GM18868 (cell line): ENCODE measurements at regions not wholly inside any gene's neighbourhood (a gene's known extent, or its start where the extent isn't known, plus 50 kb on each side); places are given as distances from the start of the nearest gene placed in this dataset.

Experiments
- ATAC-seq: cut with Tn5 transposase; IDR thresholded peaks from one replicate; pipeline ENCODE4 v1.9.1; 2021; ENCODE audit warnings: mild to moderate bottlenecking, moderate library complexity; ENCODE audit not compliant: unreplicated experiment

DNA sequence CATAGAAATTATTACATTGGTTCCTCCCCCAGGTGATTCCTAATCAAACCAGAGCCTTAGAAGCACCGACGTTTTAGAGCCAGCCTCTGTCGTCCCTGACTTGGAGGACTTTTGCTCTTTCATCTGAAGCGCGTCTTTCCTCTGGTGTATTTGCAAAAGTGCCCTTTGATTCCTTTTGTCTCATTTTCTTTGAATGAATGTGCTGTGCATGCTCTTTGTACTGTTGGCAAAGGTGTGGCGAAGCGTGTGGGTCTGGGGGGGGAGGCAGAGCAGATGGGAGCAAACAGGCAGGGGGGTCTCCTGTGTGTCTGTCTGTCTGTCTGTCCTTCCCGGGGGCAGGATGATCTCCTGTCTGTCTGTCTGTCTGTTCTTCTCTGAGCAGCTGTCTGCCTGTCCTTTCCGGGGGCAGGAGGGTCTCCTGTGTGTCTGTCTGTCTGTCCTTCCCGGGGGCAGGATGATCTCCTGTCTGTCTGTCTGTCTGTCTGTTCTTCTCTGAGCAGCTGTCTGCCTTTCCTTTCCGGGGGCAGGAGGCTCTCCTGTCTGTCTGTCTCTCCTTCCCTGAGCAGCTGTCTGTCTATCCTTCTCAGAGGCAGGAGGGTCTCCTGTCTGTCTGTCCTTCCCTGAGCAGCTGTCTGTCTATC lies 205.5 kb upstream of the MYT1L start:
- no peak for ATAC-seq

- ATAC-seq = no peak
These were observed 199.3 kb upstream of the MYT1L start for GRCh38 chr2:2530334-2530733.

GRCh38 chr2:2528846-2529245 lies 197.8 kb upstream of the MYT1L start:
- no peak for ATAC-seq

DNA sequence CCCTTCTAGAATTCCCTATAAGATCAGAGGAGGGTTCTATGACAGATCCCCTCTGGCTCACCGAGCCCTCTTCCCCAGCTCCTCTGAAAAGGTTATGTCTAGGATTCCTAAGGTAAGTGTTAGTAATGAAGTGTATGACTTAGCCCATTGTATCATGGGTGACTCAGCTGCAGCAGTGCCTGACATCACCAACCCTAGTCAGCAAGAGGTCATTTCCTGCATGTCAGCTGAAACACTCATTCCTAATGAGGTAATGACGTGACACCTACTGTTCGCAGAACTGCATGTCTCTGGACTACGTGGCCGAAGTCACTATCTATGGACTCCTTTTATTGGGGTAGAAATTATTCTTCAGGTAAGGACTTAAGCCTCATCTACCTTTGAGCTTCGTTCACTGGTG lies 196.1 kb upstream of the MYT1L start:
- no peak for ATAC-seq

- ATAC-seq = no peak
These were observed 193.4 kb upstream of the MYT1L start for GRCh38 chr2:2524348-2524941.

- ATAC-seq = no peak
These were observed 192.6 kb upstream of the MYT1L start for GRCh38 chr2:2523461-2524347.

GRCh38 chr2:2520401-2520811 lies 189.3 kb upstream of the MYT1L start:
- ATAC-seq = no peak

- ATAC-seq = no peak
These were observed 188.3 kb upstream of the MYT1L start for GRCh38 chr2:2519381-2519780.

GRCh38 chr2:2517399-2517798 lies 186.3 kb upstream of the MYT1L start:
- no peak for ATAC-seq

GRCh38 chr2:2516386-2516785 lies 185.3 kb upstream of the MYT1L start:
- no peak for ATAC-seq

DNA sequence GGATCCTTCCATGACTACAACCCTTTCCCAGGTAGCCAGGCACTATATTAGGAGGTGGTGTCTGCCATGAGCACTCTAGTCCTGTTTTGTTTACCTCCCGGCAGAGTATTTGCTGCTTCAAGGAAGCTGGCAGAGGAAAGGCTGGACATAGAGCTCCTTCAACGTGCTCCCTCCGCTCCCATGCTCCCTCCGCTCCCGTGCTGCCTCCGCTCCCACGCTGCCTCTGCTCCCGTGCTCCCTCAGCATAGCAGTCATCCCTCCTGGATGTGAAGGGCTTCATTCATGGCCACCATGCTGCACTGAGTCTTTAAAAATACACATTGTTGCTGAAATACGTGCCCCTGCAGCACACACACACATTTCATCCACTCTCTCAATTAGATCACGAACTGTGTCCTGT lies 181.9 kb upstream of the MYT1L start:
- ATAC-seq = no peak

DNA sequence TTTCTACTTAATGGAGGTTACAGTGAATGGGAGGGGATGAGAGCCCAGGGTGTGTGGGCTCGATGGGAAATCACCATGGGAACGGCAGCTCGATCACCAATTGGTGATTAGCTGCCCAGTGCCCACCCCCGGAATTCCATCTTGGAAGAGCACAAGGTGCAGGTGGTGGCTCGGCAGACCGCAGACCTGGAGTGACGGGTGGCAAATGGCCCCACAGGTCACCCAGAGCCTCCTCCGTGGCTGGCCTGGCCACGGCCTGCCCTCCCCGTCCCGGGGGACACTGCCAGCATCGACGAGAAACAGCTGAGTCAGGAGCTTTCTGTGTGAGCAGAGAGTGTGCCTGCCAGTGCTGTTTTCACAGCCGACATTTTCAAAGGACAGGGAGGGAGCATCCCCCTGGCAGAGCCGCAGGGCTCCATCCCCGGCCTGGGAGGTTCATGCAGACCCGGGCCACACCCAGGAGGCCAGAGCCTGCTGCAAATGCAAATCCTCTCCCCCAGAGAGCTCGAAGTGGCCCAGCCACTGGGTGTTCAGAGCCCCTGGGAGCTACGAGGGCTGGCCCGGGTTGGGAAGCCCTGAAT lies 176.4 kb upstream of the MYT1L start:
- ATAC-seq = no peak

GRCh38 chr2:2506536-2506935 lies 175.5 kb upstream of the MYT1L start:
- ATAC-seq = no peak

DNA sequence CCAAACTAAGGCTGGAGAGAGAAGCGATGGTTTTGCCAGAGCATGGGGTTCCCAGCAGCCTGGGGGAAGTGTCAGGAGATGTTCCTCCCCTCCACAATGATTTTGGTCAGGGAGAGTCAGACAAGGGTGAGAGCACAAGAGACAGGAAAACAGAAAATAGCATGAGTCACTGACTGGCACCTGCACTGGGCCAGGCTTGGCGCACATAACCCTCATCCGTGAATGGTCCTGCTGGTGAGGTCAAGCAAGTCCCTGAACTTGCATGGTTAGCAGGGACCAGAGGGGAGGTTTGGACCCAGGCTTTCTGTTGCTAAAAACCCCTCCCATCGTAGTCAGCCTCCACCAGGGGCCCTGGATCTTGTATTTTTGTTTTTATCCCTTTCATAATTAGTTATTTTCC lies 174.5 kb upstream of the MYT1L start:
- ATAC-seq = no peak

DNA sequence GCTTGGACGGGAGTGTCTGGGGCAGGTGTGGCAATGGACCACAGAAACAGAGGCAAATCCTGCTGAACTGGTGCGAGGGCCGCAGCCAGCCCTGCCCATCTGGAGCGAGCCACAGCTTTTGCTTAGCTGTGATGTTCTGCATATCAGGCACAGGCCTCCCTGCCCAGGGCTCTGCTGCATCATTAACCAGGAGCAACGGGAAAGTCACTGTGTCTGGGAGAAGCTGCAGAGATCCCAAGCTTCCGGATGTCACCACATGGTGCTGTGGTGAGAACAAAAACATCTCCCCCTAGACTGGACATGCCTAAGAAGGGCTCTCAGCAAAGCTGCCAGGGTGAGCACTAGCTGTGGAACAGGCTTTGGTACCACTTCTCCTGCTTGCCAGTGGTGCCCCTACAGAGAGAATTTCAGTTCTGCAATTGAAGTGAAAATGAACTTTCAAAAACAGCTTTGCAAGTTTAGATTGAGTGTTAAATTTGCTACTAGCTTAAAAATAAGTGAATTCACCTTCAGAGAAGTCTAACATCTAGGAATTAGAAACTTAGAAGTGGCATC lies 172.9 kb upstream of the MYT1L start:
- ATAC-seq = no peak

DNA sequence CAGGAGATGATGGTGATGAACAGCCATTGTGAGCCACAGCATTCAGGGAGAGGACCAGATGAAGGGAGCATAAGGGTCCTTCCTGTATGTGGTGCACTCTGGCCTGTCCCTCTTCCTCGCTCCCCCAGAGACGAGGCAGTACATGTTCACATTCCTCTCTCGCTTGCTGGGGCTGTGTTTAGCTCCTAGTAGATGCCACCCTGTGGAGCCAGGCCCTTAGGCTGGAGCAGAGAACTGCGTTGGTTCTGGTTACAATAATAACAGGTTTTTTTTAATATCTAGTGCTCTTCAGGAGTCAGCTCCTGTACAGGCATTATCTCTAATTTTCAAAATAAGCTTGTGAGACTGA lies 171.1 kb upstream of the MYT1L start:
- ATAC-seq = no peak

- ATAC-seq = no peak
These were observed 170.6 kb upstream of the MYT1L start for GRCh38 chr2:2501454-2502200.

DNA sequence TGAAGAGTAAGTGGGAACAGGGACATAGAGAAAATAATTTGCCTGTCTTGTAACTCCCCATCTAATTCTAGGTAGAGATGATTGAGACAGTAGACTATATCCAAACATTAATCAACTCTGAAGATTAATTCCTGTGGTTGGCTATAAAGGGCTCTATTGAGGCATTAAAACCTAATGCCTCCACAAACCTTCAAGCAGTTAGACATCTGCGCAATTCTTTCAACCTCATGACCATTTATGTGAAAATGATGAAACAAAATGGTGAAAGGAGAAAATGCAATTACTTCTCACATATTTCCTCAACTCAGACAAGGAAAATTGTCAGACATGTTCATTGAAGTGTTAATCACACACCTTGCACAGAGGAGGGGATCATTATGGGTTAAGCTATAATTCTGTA lies 164.5 kb upstream of the MYT1L start:
- ATAC-seq = no peak

DNA sequence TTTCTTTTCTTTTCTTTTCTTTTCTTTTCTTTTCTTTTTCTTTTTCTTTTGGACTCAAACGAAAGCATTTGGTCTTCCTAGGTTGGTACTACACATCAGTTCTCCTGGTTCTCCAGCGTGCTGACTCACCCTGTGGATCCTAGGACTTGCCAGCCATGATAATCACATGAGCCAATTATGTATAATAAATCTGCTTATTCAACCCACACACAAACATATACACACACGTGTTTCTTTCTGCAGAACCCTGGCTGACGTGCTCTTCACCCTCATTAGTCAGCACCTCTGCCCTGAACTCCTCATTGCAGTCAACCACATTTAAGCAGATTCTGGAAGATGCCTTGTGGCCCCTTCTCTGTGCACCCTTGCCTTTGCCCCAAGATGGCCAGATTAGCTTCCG lies 162.4 kb upstream of the MYT1L start:
- no peak for ATAC-seq

GRCh38 chr2:2492800-2493199 lies 161.7 kb upstream of the MYT1L start:
- ATAC-seq = no peak

DNA sequence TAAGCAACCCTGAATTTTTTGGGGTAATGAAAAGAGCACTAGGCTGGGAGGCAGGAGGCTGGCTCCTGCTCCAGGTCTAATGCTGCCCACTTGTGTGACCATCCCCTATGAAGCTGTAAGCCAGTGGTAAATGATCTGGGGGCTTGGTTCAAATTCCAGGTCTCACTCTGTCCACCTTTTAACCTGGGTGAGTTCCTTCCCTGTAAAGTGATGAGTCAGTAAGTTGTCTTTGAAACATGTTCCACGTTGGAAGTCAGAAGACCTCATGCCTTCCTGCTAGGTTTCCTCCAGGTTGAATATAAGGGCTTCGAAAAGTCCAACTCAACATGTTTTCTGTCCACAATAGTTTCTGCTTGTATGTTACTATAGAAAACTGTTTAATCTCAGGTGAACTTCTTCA lies 160.9 kb upstream of the MYT1L start:
- no peak for ATAC-seq
